Stimulated activated naive CD8-positive, alpha-beta T cell treated with anti-CD3 and anti-CD28 coated beads, Interleukin-15, Interleukin-2, amounts not matched to agents 100 ng/mL and 50 ng/mL, for 24 hours (primary cell): ENCODE measurements at regions not wholly inside any gene's neighbourhood (a gene's known extent, or its start where the extent isn't known, plus 50 kb on each side); places are given as distances from the start of the nearest gene placed in this dataset.

Experiments used
- H3K27ac Mint-ChIP-seq: one replicate; pipeline ENCODE4 v1.8.0; 2021; ENCODE audit warnings: mild to moderate bottlenecking, mixed read lengths
- H3K27me3 Mint-ChIP-seq: one replicate; pipeline ENCODE4 v1.8.0; 2021; ENCODE audit warnings: mixed read lengths
- H3K36me3 Mint-ChIP-seq: one replicate; pipeline ENCODE4 v1.8.0; 2021; ENCODE audit warnings: low read depth, mixed read lengths
- H3K4me1 Mint-ChIP-seq: one replicate; pipeline ENCODE4 v1.8.0; 2021; ENCODE audit warnings: low read depth, mixed read lengths
- H3K4me3 Mint-ChIP-seq: one replicate; pipeline ENCODE4 v1.8.0; 2021; ENCODE audit warnings: mild to moderate bottlenecking, mixed read lengths
- H3K9me3 Mint-ChIP-seq: one replicate; pipeline ENCODE4 v1.8.0; 2021; ENCODE audit warnings: mixed read lengths

DNA sequence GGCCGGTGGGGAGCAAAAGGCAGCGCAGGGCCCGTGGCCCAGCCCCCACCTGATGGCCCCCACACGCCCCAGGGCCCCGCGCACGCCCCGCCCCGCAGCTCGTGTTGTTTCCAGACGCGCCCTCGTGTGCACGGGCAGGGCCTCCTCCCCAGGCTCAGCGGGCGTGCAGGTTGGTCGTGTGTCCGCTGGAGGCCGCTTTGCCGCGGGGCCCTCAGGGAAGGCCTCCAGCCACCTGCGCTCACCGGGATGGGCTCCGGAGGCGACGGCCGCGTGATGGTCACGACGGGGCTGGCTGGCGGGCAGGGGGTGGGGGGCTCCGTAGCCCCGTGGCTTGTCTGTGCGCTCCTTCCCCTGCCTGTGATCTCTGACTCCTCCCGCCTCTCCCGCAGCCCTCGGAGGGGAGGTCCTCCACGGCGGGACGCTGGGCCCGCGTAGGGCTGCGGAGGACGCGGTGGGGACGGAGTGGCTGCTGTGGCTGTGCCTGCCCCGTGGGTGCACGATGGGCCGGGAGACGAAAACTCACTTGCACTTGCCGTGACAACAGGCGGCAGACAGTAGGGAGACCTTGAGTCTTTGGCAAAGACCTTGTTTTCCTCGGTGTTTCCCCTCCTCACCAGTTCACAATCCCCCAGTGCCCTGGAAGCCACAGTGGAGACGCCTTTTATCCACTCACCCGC is 67.1 kb downstream of the RTP5 start:
- Mint-ChIP-seq H3K4me3 (no peak overlapping the region), H3K9me3 (peaks cover 7% of the 10 kb centered on the region), H3K27me3 (no peaks in the 10 kb centered on the region), H3K36me3 (peaks cover 10% of the 10 kb centered on the region), H3K27ac (no peak overlapping the region), H3K4me1 (peaks cover 13% of the 10 kb centered on the region)

DNA sequence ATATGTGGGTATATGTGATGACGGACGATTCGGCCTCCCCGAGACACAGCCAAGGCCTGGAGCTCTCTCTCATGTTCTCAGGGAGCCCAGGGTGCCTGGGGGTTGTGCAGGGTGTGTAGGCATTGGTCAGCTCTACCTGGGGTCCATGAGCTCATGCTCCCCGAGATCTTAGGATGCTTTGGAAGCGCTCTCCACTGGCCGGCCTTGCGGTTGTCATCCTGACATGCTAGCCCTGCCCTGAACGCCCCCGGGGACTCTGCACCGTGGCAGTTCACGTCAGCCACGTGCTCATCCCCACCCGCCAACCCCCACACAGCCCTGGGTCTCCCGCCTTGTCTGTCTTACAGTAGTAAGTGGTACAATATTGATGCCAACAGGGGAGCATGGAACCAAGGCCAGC is 67.8 kb downstream of the RTP5 start:
- no peak overlapping the region for H3K27ac Mint-ChIP-seq
- H3K9me3 Mint-ChIP-seq, result peaks cover 7% of the 10 kb centered on the region
- H3K4me3 Mint-ChIP-seq, result no peak overlapping the region
- H3K27me3 Mint-ChIP-seq, result no peaks in the 10 kb centered on the region
- peaks cover 13% of the 10 kb centered on the region for H3K4me1 Mint-ChIP-seq
- H3K36me3 Mint-ChIP-seq, result peaks cover 10% of the 10 kb centered on the region

DNA sequence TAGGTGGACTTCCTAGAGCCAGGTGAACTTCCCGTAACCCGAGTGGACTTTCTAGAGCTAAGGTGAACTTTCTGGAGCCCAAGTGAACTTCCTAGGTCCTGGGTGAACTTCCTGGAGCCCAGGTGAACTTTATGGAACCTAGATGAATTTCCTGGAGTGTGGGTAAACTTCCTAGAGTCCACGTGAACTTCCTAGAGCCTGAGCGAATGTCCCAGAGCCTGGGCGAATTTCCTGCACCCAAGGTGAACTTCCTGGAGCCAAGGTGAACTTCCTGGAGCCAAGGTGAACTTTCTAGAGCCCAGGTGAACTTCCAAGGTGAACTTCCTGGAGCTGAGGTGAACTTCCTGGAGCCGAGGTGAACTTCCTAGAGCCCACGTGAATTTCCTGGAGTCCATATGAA is 70.0 kb downstream of the RTP5 start:
- H3K27me3 Mint-ChIP-seq, result no peaks in the 10 kb centered on the region
- H3K4me1 Mint-ChIP-seq, result peaks cover 13% of the 10 kb centered on the region
- H3K9me3 Mint-ChIP-seq, result peaks cover 7% of the 10 kb centered on the region
- H3K27ac Mint-ChIP-seq, result no peak overlapping the region
- no peak overlapping the region for H3K4me3 Mint-ChIP-seq
- peaks cover 10% of the 10 kb centered on the region for H3K36me3 Mint-ChIP-seq

DNA sequence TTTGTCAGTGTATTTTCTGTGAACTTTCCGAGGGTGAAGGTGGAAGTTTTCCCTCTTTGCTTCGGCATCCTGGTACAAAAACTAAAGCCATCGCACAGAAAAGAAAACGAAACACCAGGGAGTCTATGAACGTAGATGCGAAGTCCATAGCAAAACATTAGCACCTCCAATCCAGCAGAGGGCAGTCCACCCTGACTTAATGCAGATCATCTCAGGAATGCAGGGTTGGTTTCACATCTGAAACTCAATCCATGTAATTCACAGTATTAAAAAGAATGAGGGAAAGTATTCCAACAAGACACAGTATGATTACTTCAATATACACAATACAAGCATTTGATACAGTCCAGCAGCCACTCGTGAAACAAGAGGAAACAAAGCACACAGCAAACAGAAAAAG is 70.8 kb downstream of the RTP5 start:
- H3K36me3 Mint-ChIP-seq, result peaks cover 10% of the 10 kb centered on the region
- no peak overlapping the region for H3K27ac Mint-ChIP-seq
- no peaks in the 10 kb centered on the region for H3K27me3 Mint-ChIP-seq
- peaks cover 13% of the 10 kb centered on the region for H3K4me1 Mint-ChIP-seq
- H3K9me3 Mint-ChIP-seq, result peaks cover 7% of the 10 kb centered on the region
- H3K4me3 Mint-ChIP-seq, result no peak overlapping the region

DNA sequence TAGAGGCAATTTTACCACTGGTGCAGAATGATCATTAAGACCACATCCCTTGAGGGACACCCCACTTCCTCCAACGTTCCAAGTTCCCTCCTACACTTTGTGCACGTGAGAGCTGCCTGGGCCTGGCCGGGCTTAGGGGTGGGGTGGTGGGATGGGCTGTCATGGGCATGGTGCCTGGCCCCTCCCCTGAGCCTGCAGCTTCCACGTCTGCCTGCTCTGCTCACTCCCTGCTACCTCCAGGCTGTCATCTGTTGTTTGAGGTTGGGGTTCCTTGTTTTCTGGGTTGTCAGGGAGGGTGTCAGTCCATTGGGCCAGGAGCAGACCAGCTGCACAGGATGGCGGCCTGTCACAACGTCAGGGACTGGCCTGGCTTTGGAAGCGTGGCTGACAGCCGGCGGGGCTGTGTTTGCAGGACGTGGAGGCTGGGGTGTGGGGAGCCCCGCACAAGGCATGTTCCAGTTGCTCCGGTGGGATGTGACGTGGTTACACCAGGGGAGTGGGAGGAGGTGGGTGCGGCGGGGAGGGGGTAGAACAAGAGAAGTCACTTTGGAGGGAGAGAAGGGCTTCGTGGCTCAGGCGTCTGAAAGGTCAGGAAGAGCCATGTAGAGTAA is 72.3 kb downstream of the RTP5 start:
- H3K9me3 Mint-ChIP-seq, result peaks cover 7% of the 10 kb centered on the region
- H3K27ac Mint-ChIP-seq, result no peak overlapping the region
- no peaks in the 10 kb centered on the region for H3K27me3 Mint-ChIP-seq
- peaks cover 6% of the 10 kb centered on the region for H3K36me3 Mint-ChIP-seq
- peaks cover 13% of the 10 kb centered on the region for H3K4me1 Mint-ChIP-seq
- H3K4me3 Mint-ChIP-seq, result no peak overlapping the region

DNA sequence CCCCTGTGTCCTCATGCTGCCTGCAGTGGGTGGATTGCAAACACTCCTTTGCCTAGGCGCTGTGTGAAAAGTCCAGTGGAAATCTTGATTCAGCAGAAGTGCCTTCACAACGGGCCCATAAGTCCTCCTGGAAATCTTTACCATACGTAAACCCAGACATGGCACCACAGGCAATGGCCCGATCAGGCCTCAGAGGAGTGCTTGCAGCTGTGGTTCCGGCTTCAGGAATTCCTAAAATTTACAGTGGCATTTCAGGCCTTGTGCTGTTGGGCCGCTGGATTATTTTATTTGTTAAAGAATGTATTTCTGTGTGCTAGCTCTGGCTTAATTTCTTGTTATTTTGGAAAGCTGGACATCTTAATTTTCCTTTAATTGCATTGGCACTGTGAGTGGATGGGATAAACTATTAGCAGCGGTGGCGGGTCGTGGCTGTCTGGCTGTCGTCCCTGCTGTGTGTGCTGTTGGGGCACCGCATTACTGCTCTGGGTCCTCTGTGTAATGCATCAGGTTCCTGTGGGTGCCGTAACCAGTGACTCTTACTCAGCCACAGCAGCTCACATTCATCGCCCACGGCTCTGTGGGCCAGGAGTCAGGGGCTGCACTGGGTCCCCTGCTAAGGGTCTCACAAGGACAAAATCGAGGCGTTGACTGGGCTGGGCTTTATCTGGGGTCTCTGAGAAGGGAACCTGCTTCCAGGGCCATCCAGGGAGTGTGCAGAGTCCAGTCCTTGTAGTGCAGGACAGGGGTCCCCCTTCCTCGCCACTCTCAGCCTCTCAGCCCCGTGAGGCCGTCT is 73.1 kb downstream of the RTP5 start:
- H3K36me3 Mint-ChIP-seq, result peaks cover 6% of the 10 kb centered on the region
- peaks cover 7% of the 10 kb centered on the region for H3K9me3 Mint-ChIP-seq
- no peak overlapping the region for H3K27ac Mint-ChIP-seq
- peaks cover 13% of the 10 kb centered on the region for H3K4me1 Mint-ChIP-seq
- no peak overlapping the region for H3K4me3 Mint-ChIP-seq
- no peaks in the 10 kb centered on the region for H3K27me3 Mint-ChIP-seq

DNA sequence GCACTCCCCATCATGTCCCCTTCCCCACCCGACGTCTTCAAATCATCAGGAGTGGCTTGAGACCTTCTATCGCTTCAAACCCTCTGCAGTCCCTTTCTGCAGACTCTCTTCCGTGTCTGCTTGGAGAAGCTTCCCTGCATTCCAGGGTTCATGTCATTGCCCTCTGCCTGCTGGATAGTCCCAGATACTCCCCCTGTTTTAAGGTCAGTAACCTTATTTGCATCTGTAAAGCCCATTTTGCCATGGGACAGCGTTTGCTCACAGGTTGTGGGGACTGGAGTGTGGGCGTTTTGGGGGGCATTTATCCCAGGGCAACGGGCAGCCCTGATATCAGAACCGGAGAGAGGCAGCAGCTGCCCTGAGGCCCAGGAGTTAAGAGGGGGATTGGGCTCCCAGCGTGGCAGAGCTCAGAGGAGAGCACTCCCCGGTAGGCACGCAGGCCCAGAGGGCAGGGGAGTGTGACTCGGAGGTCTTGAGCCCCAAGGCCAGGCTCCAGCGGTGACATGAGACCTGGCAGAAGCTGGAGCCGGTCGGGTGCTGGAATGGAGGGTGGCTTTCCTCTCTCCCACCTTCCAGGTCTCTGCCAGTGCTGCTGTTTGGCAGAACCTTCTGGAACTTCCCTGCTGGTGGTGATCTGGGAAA is 73.8 kb downstream of the RTP5 start:
- Mint-ChIP-seq H3K36me3 (peaks cover 6% of the 10 kb centered on the region), H3K4me3 (no peak overlapping the region), H3K9me3 (peaks cover 7% of the 10 kb centered on the region), H3K27ac (no peak overlapping the region), H3K27me3 (no peaks in the 10 kb centered on the region), H3K4me1 (peaks cover 13% of the 10 kb centered on the region)

DNA sequence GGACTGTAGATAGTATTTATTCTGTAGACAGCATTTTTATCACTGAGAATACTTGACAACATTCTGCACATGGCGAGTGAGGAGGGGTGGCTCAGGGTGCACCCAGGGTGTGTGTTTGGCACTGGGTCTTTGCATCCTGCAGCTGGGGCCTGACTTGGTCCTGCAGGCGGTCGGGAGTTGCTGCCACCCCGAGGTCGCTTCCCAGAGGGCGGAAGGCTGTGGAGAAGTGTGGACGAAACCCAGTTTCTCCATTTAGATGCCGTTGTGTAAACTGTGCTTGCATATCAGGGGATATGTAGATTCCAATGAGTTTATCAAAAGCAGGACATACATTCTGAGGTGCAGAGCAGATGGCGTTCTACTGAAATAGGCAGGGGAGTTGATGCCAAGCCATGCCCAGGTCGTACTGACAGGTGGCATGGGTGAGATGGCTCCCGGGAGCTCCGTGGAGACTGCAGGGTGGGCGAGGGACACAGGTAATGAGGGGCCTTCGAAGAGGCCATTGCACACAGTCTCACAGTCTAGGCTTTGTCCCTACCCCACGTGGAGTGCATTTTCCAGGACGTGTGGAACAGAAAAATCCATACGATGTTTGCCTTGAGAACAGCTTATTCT is 74.5 kb downstream of the RTP5 start:
- no peak overlapping the region for H3K4me3 Mint-ChIP-seq
- peaks cover 6% of the 10 kb centered on the region for H3K36me3 Mint-ChIP-seq
- H3K4me1 Mint-ChIP-seq, result peaks cover 10% of the 10 kb centered on the region
- no peak overlapping the region for H3K27ac Mint-ChIP-seq
- H3K27me3 Mint-ChIP-seq, result no peaks in the 10 kb centered on the region
- H3K9me3 Mint-ChIP-seq, result peaks cover 7% of the 10 kb centered on the region

DNA sequence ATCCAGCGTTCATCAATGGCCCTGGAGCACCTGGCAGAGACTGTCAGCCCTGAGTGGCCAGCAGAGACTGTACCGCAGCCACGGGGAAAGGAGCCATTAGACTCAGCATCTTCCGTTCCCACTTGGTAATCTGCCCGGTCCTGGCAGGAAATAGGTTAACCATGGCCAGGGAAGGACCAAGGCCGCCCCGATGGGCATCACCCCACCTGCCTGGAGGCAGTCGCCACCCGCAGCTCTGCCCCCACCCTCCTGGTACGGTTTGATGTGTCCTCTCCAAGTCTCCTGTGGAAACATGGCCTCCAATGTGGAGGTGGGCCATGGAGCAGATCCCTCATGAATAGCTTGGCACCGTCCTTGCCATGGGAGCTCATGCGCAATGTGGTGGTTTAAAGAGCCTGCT is 75.3 kb downstream of the RTP5 start:
- Mint-ChIP-seq H3K9me3 (peaks cover 7% of the 10 kb centered on the region), H3K27ac (no peak overlapping the region), H3K4me3 (no peak overlapping the region), H3K4me1 (peaks cover 10% of the 10 kb centered on the region), H3K36me3 (peaks cover 6% of the 10 kb centered on the region), H3K27me3 (no peaks in the 10 kb centered on the region)

DNA sequence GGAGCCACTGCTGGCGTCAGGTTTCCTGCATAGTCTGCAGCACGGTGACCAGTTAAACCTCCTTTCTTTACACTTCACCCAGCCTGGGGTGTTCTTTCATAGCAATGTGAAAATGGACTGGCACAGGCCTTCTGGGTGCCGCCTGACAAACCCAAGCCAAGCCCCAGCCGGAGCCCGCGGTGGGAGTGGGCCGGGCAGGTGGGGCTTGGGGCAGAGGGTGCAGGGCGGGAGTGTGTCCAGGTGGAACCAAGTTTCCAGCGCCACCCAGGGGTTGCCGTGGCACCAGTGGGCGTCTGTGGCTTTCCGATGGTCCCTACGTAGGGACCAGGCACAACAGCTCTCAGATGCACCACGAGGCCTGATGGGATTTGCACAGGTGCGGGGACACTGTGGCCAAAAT is 75.8 kb downstream of the RTP5 start:
- Mint-ChIP-seq H3K36me3 (peaks cover 2% of the 10 kb centered on the region), H3K4me3 (no peak overlapping the region), H3K9me3 (peaks cover 4% of the 10 kb centered on the region), H3K27ac (no peak overlapping the region), H3K27me3 (no peaks in the 10 kb centered on the region), H3K4me1 (peaks cover 7% of the 10 kb centered on the region)

DNA sequence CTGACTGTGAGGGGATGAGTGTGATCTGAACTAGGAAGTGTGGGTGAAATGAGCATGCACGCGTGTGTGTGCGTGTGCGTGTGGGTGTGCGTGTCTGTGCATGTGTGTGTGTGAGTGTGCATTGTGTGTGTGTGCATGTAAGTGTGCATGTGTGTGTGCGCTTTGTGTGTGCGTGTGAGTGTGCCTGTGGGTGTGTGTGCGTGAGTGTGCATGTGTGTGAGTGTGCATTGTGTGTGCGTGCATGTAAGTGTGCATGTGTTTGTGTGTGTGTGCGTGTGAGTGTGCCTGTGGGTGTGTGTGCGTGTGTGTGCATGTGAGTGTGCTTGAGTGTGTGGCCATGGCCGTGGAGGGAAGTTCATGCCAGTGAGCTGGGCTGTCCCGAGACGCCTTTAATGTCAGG is 76.3 kb downstream of the RTP5 start:
- H3K27ac Mint-ChIP-seq, result no peak overlapping the region
- H3K4me1 Mint-ChIP-seq, result peaks cover 8% of the 10 kb centered on the region
- H3K9me3 Mint-ChIP-seq, result no peaks in the 10 kb centered on the region
- no peaks in the 10 kb centered on the region for H3K36me3 Mint-ChIP-seq
- H3K4me3 Mint-ChIP-seq, result no peak overlapping the region
- H3K27me3 Mint-ChIP-seq, result no peaks in the 10 kb centered on the region

DNA sequence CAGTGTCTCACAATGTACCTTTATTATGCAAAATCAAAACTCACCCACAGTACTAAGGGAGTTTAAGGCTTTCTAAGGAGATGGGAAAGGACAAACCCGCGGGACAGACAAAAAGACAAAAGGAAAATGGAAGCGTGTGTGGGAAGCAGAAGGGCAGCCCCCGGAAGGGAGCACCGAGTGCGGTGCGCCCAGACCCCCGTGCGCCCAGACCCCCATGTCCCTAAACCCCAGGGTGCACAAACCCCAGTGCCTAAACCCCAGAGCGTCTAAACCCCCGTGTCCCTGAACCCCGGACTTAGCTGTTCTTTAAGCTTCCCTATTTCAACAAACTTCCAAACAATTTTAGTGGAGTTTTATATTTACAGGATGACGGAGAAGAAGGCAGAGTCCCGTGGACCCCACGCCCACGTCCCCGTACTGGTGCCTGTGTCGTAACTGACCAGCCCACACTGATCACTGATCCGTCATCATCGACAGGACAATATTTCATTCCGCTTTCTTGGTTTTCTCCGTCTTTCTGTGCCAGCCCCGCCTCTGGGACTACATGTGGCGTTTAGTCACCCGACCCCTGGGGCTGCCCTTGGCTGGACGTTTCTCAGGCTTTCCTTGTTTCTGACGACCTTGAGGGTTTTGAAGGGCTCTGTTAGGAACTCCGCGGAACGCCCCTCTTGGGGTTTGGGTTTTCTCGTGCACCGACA is 76.9 kb downstream of the RTP5 start:
- Mint-ChIP-seq H3K9me3 (no peaks in the 10 kb centered on the region), H3K36me3 (no peaks in the 10 kb centered on the region), H3K27me3 (no peaks in the 10 kb centered on the region), H3K27ac (no peak overlapping the region), H3K4me1 (peaks cover 5% of the 10 kb centered on the region), H3K4me3 (no peak overlapping the region)

DNA sequence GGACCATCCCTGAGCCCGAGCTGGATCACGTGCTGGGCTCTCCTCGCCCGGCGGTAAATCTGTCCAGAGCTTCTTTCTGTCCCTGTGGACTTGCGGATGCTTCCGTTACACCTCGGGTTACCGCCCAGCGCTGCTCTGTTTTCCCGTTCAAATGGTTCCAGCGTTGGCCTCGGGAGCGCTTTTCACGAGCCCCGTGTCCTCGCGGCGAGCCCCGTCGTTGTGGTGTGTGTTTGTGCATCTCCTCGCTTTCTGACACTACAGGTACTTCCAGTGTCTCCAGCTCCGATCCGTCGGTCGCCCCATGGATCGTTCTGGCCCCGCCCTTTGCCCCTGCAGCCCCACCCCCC is 77.4 kb downstream of the RTP5 start:
- no peaks in the 10 kb centered on the region for H3K27me3 Mint-ChIP-seq
- H3K4me3 Mint-ChIP-seq, result no peak overlapping the region
- no peaks in the 10 kb centered on the region for H3K36me3 Mint-ChIP-seq
- no peaks in the 10 kb centered on the region for H3K9me3 Mint-ChIP-seq
- peaks cover 5% of the 10 kb centered on the region for H3K4me1 Mint-ChIP-seq
- H3K27ac Mint-ChIP-seq, result no peak overlapping the region

DNA sequence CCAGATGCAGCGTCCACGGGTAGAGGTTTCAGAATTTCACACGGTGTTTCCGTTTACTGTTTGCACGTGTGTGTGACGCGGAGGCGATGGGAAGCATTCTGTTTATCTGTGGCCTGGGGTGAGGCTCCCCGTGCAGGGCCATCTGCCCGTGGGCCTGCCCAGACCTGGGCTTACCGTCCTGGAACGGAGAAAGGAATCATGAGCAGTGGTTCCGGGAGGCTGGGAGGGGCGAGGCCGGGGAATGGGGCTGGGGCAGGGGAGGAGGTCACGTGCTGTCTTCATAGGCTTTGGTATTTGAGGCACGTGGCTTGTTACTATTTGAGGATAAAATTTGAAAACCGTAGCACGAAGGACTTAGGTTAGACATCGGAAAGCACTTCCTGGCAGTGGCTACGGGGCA is 77.9 kb downstream of the RTP5 start:
- Mint-ChIP-seq H3K9me3 (no peaks in the 10 kb centered on the region), H3K27me3 (no peaks in the 10 kb centered on the region), H3K4me1 (peaks cover 5% of the 10 kb centered on the region), H3K27ac (no peak overlapping the region), H3K4me3 (no peak overlapping the region), H3K36me3 (no peaks in the 10 kb centered on the region)
